ENCODE measurements at regions not wholly inside any gene's neighbourhood (a gene's known extent, or its start where the extent isn't known, plus 50 kb on each side); places are given as distances from the start of the nearest gene placed in this dataset.

GRCh38 chr15:97733373-97733772 is 227.1 kb upstream of the ARRDC4 start:
- intact Hi-C loops (cut with micrococcal nuclease): no loop called here

GRCh38 chr15:97736748-97737147 is 223.8 kb upstream of the ARRDC4 start:
- intact Hi-C loops (cut with micrococcal nuclease): no loop called here

GRCh38 chr15:97745481-97746071 is 214.9 kb upstream of the ARRDC4 start:
- intact Hi-C loops (cut with micrococcal nuclease): no loop called here

- intact Hi-C loops (cut with micrococcal nuclease): no loop called here
Observed at GRCh38 chr15:97747342-97747741, 213.2 kb upstream of the ARRDC4 start.

- intact Hi-C loops (cut with micrococcal nuclease): no loop called here
Observed at GRCh38 chr15:97748576-97748975, 211.9 kb upstream of the ARRDC4 start.

- intact Hi-C loops (cut with micrococcal nuclease): loop anchor here (10.0 kb wide), 1 partner anchor 1425 kb away; no protein-coding TSS in a partner anchor
Observed at GRCh38 chr15:97750060-97750459, 210.4 kb upstream of the ARRDC4 start.

GRCh38 chr15:97755726-97756125 is 204.8 kb upstream of the ARRDC4 start:
- intact Hi-C loops (cut with micrococcal nuclease): loop anchor here (10.0 kb wide), 1 partner anchor 1431 kb away; no protein-coding TSS in a partner anchor

- intact Hi-C loops (cut with micrococcal nuclease): loop anchor here (10.0 kb wide), 1 partner anchor 1435 kb away; no protein-coding TSS in a partner anchor
Observed at GRCh38 chr15:97759363-97759762, 201.1 kb upstream of the ARRDC4 start.

- intact Hi-C loops (cut with micrococcal nuclease): no loop called here
Observed at GRCh38 chr15:97761110-97761509, 199.4 kb upstream of the ARRDC4 start.

- intact Hi-C loops (cut with micrococcal nuclease): no loop called here
Observed at GRCh38 chr15:97783240-97783639, 177.3 kb upstream of the ARRDC4 start.

GRCh38 chr15:97786741-97787140 is 173.8 kb upstream of the ARRDC4 start:
- intact Hi-C loops (cut with micrococcal nuclease): no loop called here

GRCh38 chr15:97790180-97790579 is 170.3 kb upstream of the ARRDC4 start:
- intact Hi-C loops (cut with micrococcal nuclease): no loop called here

- intact Hi-C loops (cut with micrococcal nuclease): no loop called here
Observed at GRCh38 chr15:97791824-97792792, 168.4 kb upstream of the ARRDC4 start.

- intact Hi-C loops (cut with micrococcal nuclease): no loop called here
Observed at GRCh38 chr15:97804950-97805349, 155.6 kb upstream of the ARRDC4 start.

- intact Hi-C loops (cut with micrococcal nuclease): no loop called here
Observed at GRCh38 chr15:97806766-97807165, 153.7 kb upstream of the ARRDC4 start.

- intact Hi-C loops (cut with micrococcal nuclease): no loop called here
Observed at GRCh38 chr15:97815835-97816234, 144.7 kb upstream of the ARRDC4 start.

- intact Hi-C loops (cut with micrococcal nuclease): no loop called here
Observed at GRCh38 chr15:97817276-97817890, 143.1 kb upstream of the ARRDC4 start.

GRCh38 chr15:97836003-97836402 is 124.5 kb upstream of the ARRDC4 start:
- intact Hi-C loops (cut with micrococcal nuclease): no loop called here

GRCh38 chr15:97837896-97838295 is 122.6 kb upstream of the ARRDC4 start:
- intact Hi-C loops (cut with micrococcal nuclease): no loop called here

GRCh38 chr15:97838606-97839210 is 121.8 kb upstream of the ARRDC4 start:
- intact Hi-C loops (cut with micrococcal nuclease): no loop called here

GRCh38 chr15:97840501-97840900 is 120.0 kb upstream of the ARRDC4 start:
- intact Hi-C loops (cut with micrococcal nuclease): no loop called here

- intact Hi-C loops (cut with micrococcal nuclease): no loop called here
Observed at GRCh38 chr15:97841558-97841957, 118.9 kb upstream of the ARRDC4 start.

Measured in T-helper 2 cell treated with Interferon-gamma antibody and Interleukin-4, amounts not matched to agents 100 ng/mL and 5 ng/mL, for 36 hours (primary cell).